Heart left ventricle (tissue), 16 donors: ENCODE measurements at regions not wholly inside any gene's neighbourhood (a gene's known extent, or its start where the extent isn't known, plus 50 kb on each side); places are given as distances from the start of the nearest gene placed in this dataset.

Experiments used
- ATAC-seq, 4 donors: fragments of 200-7000 bp; cut with Tn5 transposase; one replicate each; pipeline ENCODE4 v1.9.1; 2020 to 2022; ENCODE audit warnings: moderate library complexity in 4 of 4, mild to moderate bottlenecking in 3 of 4, moderate number of reproducible peaks in 1 of 4
- DNase-seq, 5 donors: peaks; one replicate each; pipeline ENCODE4 v3.0.0-alpha.2; 2020
- H3K27ac ChIP-seq, 12 donors: fragments of 200-600 bp; sonication (generic) in 4 of 12; one replicate each; pipeline versions ENCODE4 v1.5.0 to v1.8.0; 2016 to 2022; ENCODE audit warnings: mild to moderate bottlenecking in 2 of 12
- H3K27me3 ChIP-seq, 9 donors: fragments of 200-600 bp; sonication (generic) in 2 of 9; one replicate each; pipeline versions ENCODE4 v1.5.1 to v1.8.0; 2016 to 2022; ENCODE audit warnings: mild to moderate bottlenecking in 3 of 9
- H3K36me3 ChIP-seq, 9 donors: fragments of 200-600 bp; sonication (generic) in 2 of 9; one replicate each; pipeline versions ENCODE4 v1.5.0 to v1.8.0; 2018 to 2022; ENCODE audit warnings: mild to moderate bottlenecking in 2 of 9
- H3K4me1 ChIP-seq, 12 donors: fragments of 200-600 bp; sonication (generic) in 4 of 12; one replicate each; pipeline versions ENCODE4 v1.5.0 to v1.8.0; 2016 to 2022; ENCODE audit warnings: mild to moderate bottlenecking in 3 of 12
- H3K4me3 ChIP-seq, 12 donors: fragments of 200-600 bp; sonication (generic) in 4 of 12; one replicate each; pipeline versions ENCODE4 v1.5.0 to v1.8.0; 2017 to 2022; ENCODE audit warnings: mild to moderate bottlenecking in 9 of 12, moderate library complexity in 4 of 12
- H3K9me3 ChIP-seq, 12 donors: fragments of 200-600 bp; sonication (generic) in 4 of 12; one replicate each; pipeline versions ENCODE4 v1.5.0 to v1.8.0; 2016 to 2022; ENCODE audit warnings: mild to moderate bottlenecking in 1 of 12
- CTCF ChIP-seq, 12 donors: fragments of 200-600 bp; sonication (generic) in 4 of 12; IDR thresholded peaks; one replicate each; pipeline versions ENCODE4 v1.5.0 to v1.8.0; 2018 to 2022; ENCODE audit warnings: antibody characterized with exemption in 12 of 12, mild to moderate bottlenecking in 5 of 12
- POLR2A ChIP-seq, 2 donors: fragments of 450-650 bp; IDR thresholded peaks; one replicate each; pipeline ENCODE4 v1.6.1; 2017; ENCODE audit warnings: antibody characterized with exemption in 2 of 2, mild to moderate bottlenecking in 2 of 2, moderate library complexity in 2 of 2
- WGBS, 4 donors: extraction: QIAGEN DNeasy Blood & Tissue Kit in 2 of 4; methylation state at CpG; one replicate each; pipeline versions ENCODE4 v1.1.5 to v1.1.7; 2013 to 2018; 5-methylcytosine and 5-hydroxymethylcytosine counted together
- intact Hi-C, 10 donors: fragments of 100-400 bp; cut with DNase I; formaldehyde crosslinking; loops; one replicate each; pipeline versions ENCODE4 v1.11.1 to v1.14.2; 2022
- donor health status: ischemic (EF 13 %, LVEDD 7.1; RV severe dilation, severe dysfunction).
- donor health status: healthy with polysubstance abuse.
- donor health status: DM: no; HTN: yes; CAD: no.
- donor health status: DM: no; HTN: no; CAD: no.
- donor health status: ischemic (EF 25% LVEDD 6.9; RV normal size, moderate dysfunction).
- donor health status: ischemic (EF 25% LVEDD 5.7; RV mildly dilated, moderate dysfunction).
- donor health status: healthy.
- donor health status: DM: yes; HTN: yes; CAD: no.
- donor health status: ischemic (EF 35%, LVEDD 5.7; RV mildly dilated, moderate dysfunction).
- donor health status: nonischemic (EF 11% LVEDD 7.7; RV severe dilation, severe dysfunction).
- donor health status: DM: yes; HTN: yes; CAD: no.
- donor health status: PGD.
- donor health status: ischemic (EF 29% LVEDD 5.4; RV normal size, mild dysfunction).
- donor health status: nonischemic (EF 23%, LVEDD 6.1; RV moderate dilation, normal function).

GRCh38 chr13:78426183-78426582 is 177.2 kb downstream of the POU4F1 start:
- H3K27ac ChIP-seq, result no peak overlapping the region
- TF ChIP-seq CTCF (IDR thresholded peaks at IDR 0.05), result no peak
- TF ChIP-seq POLR2A (IDR thresholded peaks at IDR 0.05), result no peak
- ATAC-seq (no peak), DNase-seq (no peak)
- 78 to 85% (median 79%) methylated on average over 4 of the region's 4 CpGs for WGBS, 4 donors
- no peaks in the 10 kb centered on the region for H3K27me3 ChIP-seq
- H3K4me3 ChIP-seq, result no peak overlapping the region
- no peaks in the 10 kb centered on the region for H3K9me3 ChIP-seq
- H3K4me1 ChIP-seq, result no peaks in the 10 kb centered on the region
- H3K36me3 ChIP-seq, result no peaks in the 10 kb centered on the region
- intact Hi-C loops, result no loop called here

GRCh38 chr13:78420814-78421213 is 182.5 kb downstream of the POU4F1 start:
- peak in 3 of 4 donors; percentile 42 to 55 (median 44) for ATAC-seq
- H3K36me3 ChIP-seq, result no peaks in the 10 kb centered on the region
- 71 to 83% (median 74%) methylated on average over 4 of the region's 4 CpGs for WGBS, 4 donors
- peak; percentile 11 to 62 (median 28) for DNase-seq
- no peak overlapping the region for H3K27ac ChIP-seq
- H3K9me3 ChIP-seq, result no peaks in the 10 kb centered on the region
- H3K27me3 ChIP-seq, result no peaks in the 10 kb centered on the region
- TF ChIP-seq CTCF (IDR thresholded peaks at IDR 0.05) (no peak), POLR2A (IDR thresholded peaks at IDR 0.05) (no peak)
- no peak overlapping the region for H3K4me3 ChIP-seq
- no peaks in the 10 kb centered on the region for H3K4me1 ChIP-seq
- intact Hi-C loops, result no loop called here

- H3K27me3 ChIP-seq, result no peaks in the 10 kb centered on the region
- no peaks in the 10 kb centered on the region for H3K9me3 ChIP-seq
- no peak for TF ChIP-seq CTCF (IDR thresholded peaks at IDR 0.05)
- TF ChIP-seq POLR2A (IDR thresholded peaks at IDR 0.05), result no peak
- H3K27ac ChIP-seq, result no peak overlapping the region
- ATAC-seq, result no peak
- no peak overlapping the region for H3K4me3 ChIP-seq
- DNase-seq, result no peak
- H3K4me1 ChIP-seq, result no peaks in the 10 kb centered on the region
- WGBS, 4 donors, result 56 to 67% (median 59%) methylated on average over 2 of the region's 2 CpGs
- intact Hi-C loops, result no loop called here
- H3K36me3 ChIP-seq, result no peaks in the 10 kb centered on the region
These were observed 189.3 kb downstream of the POU4F1 start for GRCh38 chr13:78413887-78414553.

GRCh38 chr13:78410847-78411246 is 192.5 kb downstream of the POU4F1 start:
- H3K36me3 ChIP-seq, result no peaks in the 10 kb centered on the region
- no peak overlapping the region for H3K4me3 ChIP-seq
- TF ChIP-seq CTCF (IDR thresholded peaks at IDR 0.05), result no peak
- no peak for TF ChIP-seq POLR2A (IDR thresholded peaks at IDR 0.05)
- 15 to 45% (median 32%) methylated on average over 1 of the region's 1 CpG for WGBS, 4 donors
- intact Hi-C loops, result no loop called here
- ATAC-seq, result no peak
- H3K27me3 ChIP-seq, result no peaks in the 10 kb centered on the region
- H3K27ac ChIP-seq, result no peak overlapping the region
- no peaks in the 10 kb centered on the region for H3K4me1 ChIP-seq
- H3K9me3 ChIP-seq, result no peaks in the 10 kb centered on the region
- no peak for DNase-seq
